Mesenteric fat pad (tissue), 1 donor: ENCODE measurements at regions not wholly inside any gene's neighbourhood (a gene's known extent, or its start where the extent isn't known, plus 50 kb on each side); places are given as distances from the start of the nearest gene placed in this dataset.

ENCODE experiments used
- DNase-seq: peaks from one replicate; pipeline ENCODE4 v3.0.0-alpha.2; 2020; ENCODE audit warnings: low spot score
- donor health status: DM: yes; HTN: yes; CAD: no.

GRCh38 chrX:116226665-116227484, 56.3 kb downstream of the AGTR2 start:
- no peak for DNase-seq

DNA sequence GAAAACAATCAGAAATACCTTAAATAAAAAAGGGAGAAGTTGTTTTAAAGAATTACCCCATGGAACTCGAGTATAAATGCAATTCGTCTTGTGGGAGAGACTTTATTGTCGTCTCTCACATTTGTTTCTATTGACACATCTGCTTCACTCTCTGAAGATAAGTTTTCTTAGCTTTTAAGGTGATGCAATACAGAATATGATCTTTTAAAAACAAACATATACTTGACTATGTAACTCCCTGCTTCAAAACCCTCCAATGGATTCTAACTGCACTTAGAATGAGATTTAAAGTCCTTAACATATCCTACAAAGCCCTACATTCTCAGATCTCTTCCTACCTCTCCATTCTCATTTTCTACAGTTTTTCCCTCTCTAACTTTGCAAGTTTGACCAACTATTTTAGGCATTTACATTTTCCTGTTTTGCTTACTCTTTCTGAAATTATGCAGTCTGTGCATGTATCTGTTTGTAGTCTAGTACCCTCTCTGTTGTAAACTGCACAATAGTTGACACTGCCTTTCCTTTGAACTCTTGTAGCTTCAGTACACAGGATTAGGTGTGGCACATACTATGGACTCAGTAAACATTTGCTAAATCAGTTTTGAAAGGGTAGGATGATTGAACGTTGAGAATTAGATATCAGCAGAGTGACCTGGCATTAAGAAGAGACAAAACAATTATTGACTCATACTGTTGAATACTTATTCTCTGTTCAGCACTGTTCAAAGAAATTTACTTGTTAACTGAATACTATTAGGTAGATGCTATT, 59.8 kb downstream of the AGTR2 start:
- no peak for DNase-seq

- no peak for DNase-seq
Measured at GRCh38 chrX:116232833-116233232, 62.3 kb downstream of the AGTR2 start.

GRCh38 chrX:116236666-116237065, 66.1 kb downstream of the AGTR2 start:
- DNase-seq = no peak

DNA sequence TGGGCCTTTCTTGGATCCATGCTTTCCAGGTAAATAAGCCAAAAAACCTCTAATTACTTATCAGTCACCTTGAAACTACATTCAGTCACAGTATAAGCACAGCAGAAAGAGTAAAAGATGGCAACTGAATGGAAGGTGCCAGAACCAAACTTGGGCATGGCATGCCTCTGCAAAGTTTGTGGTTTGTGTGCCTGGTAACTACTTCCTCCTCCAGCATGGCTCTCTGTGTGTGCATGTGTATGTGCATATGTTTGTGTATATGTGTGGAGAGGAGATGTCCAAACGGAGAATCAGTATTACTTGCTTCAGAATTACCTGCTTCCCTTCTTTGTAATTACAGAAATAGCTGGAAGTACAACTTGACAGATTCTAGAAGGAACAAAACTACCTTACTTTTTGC, 67.5 kb downstream of the AGTR2 start:
- DNase-seq = no peak

GRCh38 chrX:116238567-116239255, 68.2 kb downstream of the AGTR2 start:
- no peak for DNase-seq

- DNase-seq = no peak
Measured at GRCh38 chrX:116239944-116240840, 69.6 kb downstream of the AGTR2 start.

- DNase-seq = no peak
Measured at GRCh38 chrX:116241001-116241400, 70.5 kb downstream of the AGTR2 start.

- DNase-seq = no peak
Measured at GRCh38 chrX:116243039-116243438, 72.5 kb downstream of the AGTR2 start.

DNA sequence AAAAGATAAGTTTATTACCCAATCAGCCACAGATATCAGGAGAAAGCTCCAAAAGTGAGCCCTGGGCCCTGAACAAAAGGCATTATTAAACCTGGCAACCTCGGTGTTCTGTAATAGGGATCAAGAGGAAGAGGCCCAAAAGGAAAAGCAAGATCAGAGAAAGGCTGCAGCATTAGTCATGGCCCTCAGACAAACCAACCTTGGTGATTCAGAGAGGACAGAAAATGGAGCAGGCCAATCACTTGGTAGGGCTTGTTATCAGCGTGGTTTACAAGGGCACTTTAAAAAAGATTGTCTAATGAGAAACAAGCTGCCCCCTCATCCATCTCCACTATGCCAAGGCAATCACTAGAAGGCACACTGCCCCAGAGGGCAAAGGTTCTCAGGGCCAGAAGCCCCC, 75.7 kb downstream of the AGTR2 start:
- no peak for DNase-seq

DNA sequence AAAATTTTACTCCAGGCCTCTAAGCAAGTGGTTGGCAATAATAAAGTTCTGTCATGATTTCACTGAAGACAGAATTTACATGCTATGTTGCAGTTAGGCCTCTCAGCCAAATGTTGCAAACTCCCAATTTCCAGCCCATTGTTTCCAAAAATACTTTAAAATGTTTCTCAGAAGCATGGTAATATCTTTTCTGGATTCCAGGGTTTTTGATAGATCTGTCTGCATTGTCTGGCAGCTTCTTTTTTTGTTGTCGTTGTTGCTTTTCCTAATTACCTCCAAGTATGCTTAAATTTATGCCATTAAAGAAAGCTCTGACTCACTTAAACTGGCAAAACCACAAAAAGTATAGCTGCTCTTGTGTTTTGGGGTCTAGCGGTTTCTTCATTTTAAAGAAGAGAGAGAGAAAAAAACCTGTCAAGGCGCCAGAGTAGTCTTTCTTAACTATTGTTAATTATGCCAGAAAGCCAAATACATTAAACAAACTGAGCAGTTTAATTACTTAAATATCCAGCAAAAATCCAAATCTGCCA, 97.0 kb downstream of the AGTR2 start:
- DNase-seq = no peak

GRCh38 chrX:116272322-116272721, 101.8 kb downstream of the AGTR2 start:
- no peak for DNase-seq

GRCh38 chrX:116272861-116273260, 102.3 kb downstream of the AGTR2 start:
- DNase-seq = no peak

DNA sequence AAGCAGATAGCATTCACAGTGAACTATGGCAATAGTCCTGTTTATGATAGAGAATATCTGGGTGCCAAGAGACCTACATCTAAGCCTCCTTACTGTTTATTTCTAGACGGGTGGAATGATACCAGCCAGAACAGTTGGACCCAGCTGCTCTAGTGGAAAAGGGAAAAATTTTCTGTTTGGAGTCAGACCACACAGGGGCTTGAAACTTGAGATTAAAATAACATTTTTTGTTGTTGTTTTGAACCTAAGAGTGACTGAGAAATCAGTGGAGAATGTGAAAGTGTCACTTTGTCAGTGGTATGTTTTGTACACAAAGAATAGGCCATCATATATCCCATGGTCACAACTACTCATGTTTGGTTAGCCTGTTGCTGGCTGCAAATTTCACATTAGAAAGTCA, 105.7 kb downstream of the AGTR2 start:
- no peak for DNase-seq

DNA sequence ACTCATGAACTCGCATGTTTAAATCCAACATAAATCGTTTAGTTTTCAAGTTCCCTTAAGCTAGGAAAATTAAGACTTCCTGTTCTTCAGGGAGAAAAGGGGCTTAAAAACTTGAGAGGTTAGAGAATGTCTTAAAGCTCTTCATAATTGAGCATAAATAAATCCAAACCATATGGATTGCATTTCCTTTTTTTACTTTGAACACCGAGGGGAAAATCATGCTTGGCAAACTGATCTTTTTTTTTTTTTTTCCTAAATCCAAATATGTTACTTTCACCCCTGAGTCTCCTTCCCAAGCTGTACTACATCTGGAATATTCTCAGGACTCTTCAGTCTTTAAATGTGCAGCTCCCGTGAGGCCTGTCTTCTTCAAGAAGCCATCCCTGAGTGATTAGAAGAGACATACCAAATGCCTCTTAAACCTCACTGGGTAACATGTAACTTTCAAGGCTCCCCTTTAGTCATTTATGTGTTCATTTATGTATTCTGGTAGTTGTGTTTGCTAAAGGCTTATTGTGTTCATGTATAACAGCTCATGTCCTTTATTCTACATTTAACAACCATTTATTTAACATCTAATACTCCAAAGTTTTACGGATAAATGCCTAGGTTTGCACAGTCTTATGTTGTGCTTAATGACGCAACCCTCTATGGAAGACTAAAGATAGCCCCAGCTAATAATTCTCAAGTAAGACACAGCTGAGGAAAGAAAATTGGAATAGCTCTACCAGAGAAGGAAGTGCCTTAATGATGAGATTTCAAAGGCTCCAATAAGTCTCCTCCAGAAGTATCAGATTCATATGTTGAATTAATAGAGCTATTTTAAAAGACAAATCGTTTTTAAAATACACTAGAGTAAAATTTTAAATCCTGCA, 107.0 kb downstream of the AGTR2 start:
- DNase-seq = no peak

- no peak for DNase-seq
Measured at GRCh38 chrX:116278826-116279225, 108.3 kb downstream of the AGTR2 start.

DNA sequence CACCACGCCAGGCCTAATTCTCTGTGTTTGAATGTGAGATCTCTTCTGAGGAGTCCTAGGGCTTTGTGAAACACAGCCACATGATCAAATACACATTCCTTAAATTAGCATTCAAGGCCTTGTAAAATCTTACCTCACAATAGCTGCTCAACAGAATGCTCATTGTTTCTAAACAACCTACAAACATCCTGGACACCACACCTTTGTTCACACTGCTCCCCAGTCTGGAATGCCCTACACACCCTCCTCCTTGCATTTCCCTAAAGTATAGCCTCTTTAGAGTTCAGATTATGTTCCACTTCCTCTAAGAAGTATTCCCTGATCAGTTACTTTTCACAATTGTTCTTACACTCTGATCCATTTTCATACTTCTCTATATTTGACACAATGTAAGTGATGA, 110.6 kb downstream of the AGTR2 start:
- no peak for DNase-seq

DNA sequence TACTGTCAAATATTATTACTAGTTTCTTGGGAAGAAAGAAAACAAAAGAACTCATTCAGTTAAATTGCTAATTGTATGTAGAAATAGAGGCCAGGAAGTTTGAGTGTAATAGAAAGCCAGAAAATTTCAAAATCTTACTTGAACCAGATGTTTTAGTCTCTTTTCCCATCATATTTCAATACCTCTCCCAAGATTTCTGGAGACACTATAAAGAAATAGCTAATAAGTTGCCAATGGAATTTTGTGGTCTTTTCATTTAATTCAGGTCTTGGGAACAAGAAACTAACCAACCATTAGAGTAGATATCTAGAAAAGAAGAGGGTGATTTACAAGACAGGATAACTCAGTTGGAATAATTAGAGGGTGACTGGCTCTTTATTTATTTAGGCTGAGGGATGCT, 112.2 kb downstream of the AGTR2 start:
- DNase-seq = no peak

GRCh38 chrX:116284400-116284799, 113.9 kb downstream of the AGTR2 start:
- DNase-seq = no peak

- DNase-seq = no peak
Measured at GRCh38 chrX:116285501-116285900, 115.0 kb downstream of the AGTR2 start.
